ENCODE measurements at regions not wholly inside any gene's neighbourhood (a gene's known extent, or its start where the extent isn't known, plus 50 kb on each side); places are given as distances from the start of the nearest gene placed in this dataset.

DNA sequence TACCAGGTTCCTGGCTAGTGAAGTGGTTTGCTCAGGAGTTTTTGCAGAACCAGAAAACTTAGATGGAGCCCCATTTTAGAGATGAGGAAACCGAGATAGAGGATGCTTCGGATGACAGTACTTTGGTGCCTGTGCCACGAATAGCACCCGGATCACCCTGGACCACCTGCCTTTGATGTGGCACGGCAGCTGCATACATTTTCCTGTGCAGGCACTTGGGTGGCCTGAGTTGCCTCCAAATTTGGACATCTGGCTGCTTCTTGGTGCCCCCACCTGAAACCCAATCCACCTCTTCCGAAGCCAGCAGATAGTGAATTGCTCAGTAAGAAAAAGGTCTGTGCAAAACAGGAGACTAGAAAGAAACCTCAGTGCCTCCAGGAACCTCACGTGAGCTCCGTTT lies 140.6 kb upstream of the ID2 start:
- peaks cover 0 to 10% (median 5%) of the 10 kb centered on the region in 4 donors for H3K4me1 ChIP-seq (ENCODE audit: control insufficient read depth in 4 of 4, insufficient read depth in 4 of 4, low read length in 3 of 4)
- no peaks in the 10 kb centered on the region for H3K36me3 ChIP-seq (ENCODE audit: control insufficient read depth in 4 of 4, insufficient read depth in 3 of 4, low read depth in 1 of 4, low read length in 3 of 4)

More for the DNA sequence above, 140.6 kb upstream of the ID2 start:
- Histone ChIP-seq H3K27ac (ENCODE audit: low read depth in 1 of 2, low read length in 2 of 2) (no peak overlapping the region), H3K9ac (ENCODE audit: low read depth in 1 of 2, low read length in 2 of 2) (no peak overlapping the region), H3K27me3 (ENCODE audit: control insufficient read depth in 4 of 4, insufficient read depth in 4 of 4, low read length in 3 of 4) (no peaks in the 10 kb centered on the region), H3K9me3 (ENCODE audit: control insufficient read depth in 4 of 4, low read length in 3 of 4) (no peaks in the 10 kb centered on the region), H3K4me3 (ENCODE audit: low read depth in 1 of 3, low read length in 3 of 3) (no peak overlapping the region)
- 95% methylated on average over 8 of the region's 8 CpGs for WGBS
- TF ChIP-seq RAD21 (IDR thresholded peaks at IDR 0.05) = no peak
- no peak for TF ChIP-seq JUND (IDR thresholded peaks at IDR 0.05)
- TF ChIP-seq RXRA (IDR thresholded peaks at IDR 0.05) = no peak
- no peak for TF ChIP-seq YY1 (IDR thresholded peaks at IDR 0.05)
- TF ChIP-seq MAX (IDR thresholded peaks at IDR 0.05) = no peak
- TF ChIP-seq GABPA (IDR thresholded peaks at IDR 0.05 in 1 of 2, conservative IDR thresholded peaks at IDR 0.05 in 1 of 2) = no peak
- no peak for TF ChIP-seq EGR1 (IDR thresholded peaks at IDR 0.05; ENCODE audit: low read depth in 2 of 2)
- TF ChIP-seq TAF1 (conservative IDR thresholded peaks at IDR 0.05) = no peak
- TF ChIP-seq, protein P1, sequence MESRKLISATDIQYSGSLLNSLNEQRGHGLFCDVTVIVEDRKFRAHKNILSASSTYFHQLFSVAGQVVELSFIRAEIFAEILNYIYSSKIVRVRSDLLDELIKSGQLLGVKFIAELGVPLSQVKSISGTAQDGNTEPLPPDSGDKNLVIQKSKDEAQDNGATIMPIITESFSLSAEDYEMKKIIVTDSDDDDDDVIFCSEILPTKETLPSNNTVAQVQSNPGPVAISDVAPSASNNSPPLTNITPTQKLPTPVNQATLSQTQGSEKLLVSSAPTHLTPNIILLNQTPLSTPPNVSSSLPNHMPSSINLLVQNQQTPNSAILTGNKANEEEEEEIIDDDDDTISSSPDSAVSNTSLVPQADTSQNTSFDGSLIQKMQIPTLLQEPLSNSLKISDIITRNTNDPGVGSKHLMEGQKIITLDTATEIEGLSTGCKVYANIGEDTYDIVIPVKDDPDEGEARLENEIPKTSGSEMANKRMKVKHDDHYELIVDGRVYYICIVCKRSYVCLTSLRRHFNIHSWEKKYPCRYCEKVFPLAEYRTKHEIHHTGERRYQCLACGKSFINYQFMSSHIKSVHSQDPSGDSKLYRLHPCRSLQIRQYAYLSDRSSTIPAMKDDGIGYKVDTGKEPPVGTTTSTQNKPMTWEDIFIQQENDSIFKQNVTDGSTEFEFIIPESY (IDR thresholded peaks at IDR 0.05) = no peak
- no peak for TF ChIP-seq ATF3 (IDR thresholded peaks at IDR 0.05)
- no peak for TF ChIP-seq HNF4A (conservative IDR thresholded peaks at IDR 0.05)
- TF ChIP-seq HNF4G (IDR thresholded peaks at IDR 0.05) = no peak
- TF ChIP-seq, protein P2, sequence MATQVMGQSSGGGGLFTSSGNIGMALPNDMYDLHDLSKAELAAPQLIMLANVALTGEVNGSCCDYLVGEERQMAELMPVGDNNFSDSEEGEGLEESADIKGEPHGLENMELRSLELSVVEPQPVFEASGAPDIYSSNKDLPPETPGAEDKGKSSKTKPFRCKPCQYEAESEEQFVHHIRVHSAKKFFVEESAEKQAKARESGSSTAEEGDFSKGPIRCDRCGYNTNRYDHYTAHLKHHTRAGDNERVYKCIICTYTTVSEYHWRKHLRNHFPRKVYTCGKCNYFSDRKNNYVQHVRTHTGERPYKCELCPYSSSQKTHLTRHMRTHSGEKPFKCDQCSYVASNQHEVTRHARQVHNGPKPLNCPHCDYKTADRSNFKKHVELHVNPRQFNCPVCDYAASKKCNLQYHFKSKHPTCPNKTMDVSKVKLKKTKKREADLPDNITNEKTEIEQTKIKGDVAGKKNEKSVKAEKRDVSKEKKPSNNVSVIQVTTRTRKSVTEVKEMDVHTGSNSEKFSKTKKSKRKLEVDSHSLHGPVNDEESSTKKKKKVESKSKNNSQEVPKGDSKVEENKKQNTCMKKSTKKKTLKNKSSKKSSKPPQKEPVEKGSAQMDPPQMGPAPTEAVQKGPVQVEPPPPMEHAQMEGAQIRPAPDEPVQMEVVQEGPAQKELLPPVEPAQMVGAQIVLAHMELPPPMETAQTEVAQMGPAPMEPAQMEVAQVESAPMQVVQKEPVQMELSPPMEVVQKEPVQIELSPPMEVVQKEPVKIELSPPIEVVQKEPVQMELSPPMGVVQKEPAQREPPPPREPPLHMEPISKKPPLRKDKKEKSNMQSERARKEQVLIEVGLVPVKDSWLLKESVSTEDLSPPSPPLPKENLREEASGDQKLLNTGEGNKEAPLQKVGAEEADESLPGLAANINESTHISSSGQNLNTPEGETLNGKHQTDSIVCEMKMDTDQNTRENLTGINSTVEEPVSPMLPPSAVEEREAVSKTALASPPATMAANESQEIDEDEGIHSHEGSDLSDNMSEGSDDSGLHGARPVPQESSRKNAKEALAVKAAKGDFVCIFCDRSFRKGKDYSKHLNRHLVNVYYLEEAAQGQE (IDR thresholded peaks at IDR 0.05) = no peak
- TF ChIP-seq FOXA1 (IDR thresholded peaks at IDR 0.05) = no peak
- TF ChIP-seq SP1 (IDR thresholded peaks at IDR 0.05) = no peak
- TF ChIP-seq FOXA2 (IDR thresholded peaks at IDR 0.05) = no peak
- TF ChIP-seq, protein P3, sequence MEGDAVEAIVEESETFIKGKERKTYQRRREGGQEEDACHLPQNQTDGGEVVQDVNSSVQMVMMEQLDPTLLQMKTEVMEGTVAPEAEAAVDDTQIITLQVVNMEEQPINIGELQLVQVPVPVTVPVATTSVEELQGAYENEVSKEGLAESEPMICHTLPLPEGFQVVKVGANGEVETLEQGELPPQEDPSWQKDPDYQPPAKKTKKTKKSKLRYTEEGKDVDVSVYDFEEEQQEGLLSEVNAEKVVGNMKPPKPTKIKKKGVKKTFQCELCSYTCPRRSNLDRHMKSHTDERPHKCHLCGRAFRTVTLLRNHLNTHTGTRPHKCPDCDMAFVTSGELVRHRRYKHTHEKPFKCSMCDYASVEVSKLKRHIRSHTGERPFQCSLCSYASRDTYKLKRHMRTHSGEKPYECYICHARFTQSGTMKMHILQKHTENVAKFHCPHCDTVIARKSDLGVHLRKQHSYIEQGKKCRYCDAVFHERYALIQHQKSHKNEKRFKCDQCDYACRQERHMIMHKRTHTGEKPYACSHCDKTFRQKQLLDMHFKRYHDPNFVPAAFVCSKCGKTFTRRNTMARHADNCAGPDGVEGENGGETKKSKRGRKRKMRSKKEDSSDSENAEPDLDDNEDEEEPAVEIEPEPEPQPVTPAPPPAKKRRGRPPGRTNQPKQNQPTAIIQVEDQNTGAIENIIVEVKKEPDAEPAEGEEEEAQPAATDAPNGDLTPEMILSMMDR (IDR thresholded peaks at IDR 0.05; ENCODE audit: low read depth, low read length, missing input control) = no peak
- no peak for TF ChIP-seq NR2F2 (IDR thresholded peaks at IDR 0.05)
- no peak for DNase-seq (ENCODE audit: low spot score)
